Gastrocnemius medialis (tissue), 4 donors: ENCODE measurements at regions not wholly inside any gene's neighbourhood (a gene's known extent, or its start where the extent isn't known, plus 50 kb on each side); places are given as distances from the start of the nearest gene placed in this dataset.

Source experiments
- ATAC-seq, 2 donors: fragments of 150-250 bp; one replicate each; pipeline ENCODE4 v1.9.1; 2016
- DNase-seq, 2 donors: peaks; one replicate each; pipeline ENCODE4 v3.0.0-alpha.2; 2019
- H3K27ac ChIP-seq, 4 donors: fragments of 200-600 bp; sonication (generic); 1 replicate in 1 of 4; 2 replicates in 3 of 4; pipeline ENCODE4 v1.5.1; 2016 to 2018; ENCODE audit warnings: mild to moderate bottlenecking in 2 of 4, moderate library complexity in 1 of 4
- H3K27me3 ChIP-seq, 3 donors: fragments of 200-600 bp; sonication (generic) in 2 of 3; 1 replicate in 1 of 3; 2 replicates in 2 of 3; pipeline versions ENCODE4 v1.5.1 to v1.6.0; 2016 to 2019; ENCODE audit warnings: mild to moderate bottlenecking in 1 of 3, moderate library complexity in 1 of 3
- H3K36me3 ChIP-seq, 2 donors: fragments of 200-600 bp; sonication (generic) in 1 of 2; one replicate each; pipeline ENCODE4 v1.5.1; 2017 to 2018
- H3K4me1 ChIP-seq, 2 donors: fragments of 200-600 bp; sonication (generic) in 1 of 2; one replicate each; pipeline ENCODE4 v1.5.1; 2016 to 2017; ENCODE audit warnings: mild to moderate bottlenecking in 2 of 2
- H3K4me3 ChIP-seq, 4 donors: fragments of 200-600 bp; sonication (generic) in 3 of 4; 1 replicate in 1 of 4; 2 replicates in 3 of 4; pipeline ENCODE4 v1.5.1; 2016 to 2019; ENCODE audit warnings: mild to moderate bottlenecking in 2 of 4
- H3K9me3 ChIP-seq, 3 donors: fragments of 200-600 bp; sonication (generic) in 2 of 3; 1 replicate in 1 of 3; 2 replicates in 2 of 3; pipeline ENCODE4 v1.5.1; 2016 to 2019
- CTCF ChIP-seq, 5 experiments: fragments of 450-650 bp in 3 of 5; fragments of 200-600 bp in 2 of 5; sonication (generic) in 2 of 5; IDR thresholded peaks in 4 of 5; conservative IDR thresholded peaks in 1 of 5; 1 replicate in 4 of 5; 2 replicates in 1 of 5; pipeline ENCODE4 v1.5.1; 2016 to 2019; ENCODE audit warnings: antibody characterized with exemption in 5 of 5, mild to moderate bottlenecking in 3 of 5, moderate library complexity in 3 of 5
- POLR2A ChIP-seq, 2 donors: fragments of 450-650 bp; IDR thresholded peaks; one replicate each; pipeline ENCODE4 v1.6.1; 2017; ENCODE audit warnings: antibody characterized with exemption in 2 of 2, mild to moderate bottlenecking in 2 of 2, moderate library complexity in 2 of 2
- in situ Hi-C, 4 donors: fragments of 200-750 bp; cut with MboI; loops; one replicate each; pipeline versions ENCODE4 v1.15.0 to v1.8.0; 2017; ENCODE audit warnings: low sequenced_read_pairs in 4 of 4
- intact Hi-C: fragments of 100-400 bp; cut with DNase I; formaldehyde crosslinking; loops from one replicate; pipeline ENCODE4 v1.15.1; 2023; ENCODE audit warnings: low total_unique reads

- no peak for ATAC-seq
- Histone ChIP-seq H3K27ac (no peak overlapping the region), H3K4me3 (no peak overlapping the region), H3K4me1 (no peaks in the 10 kb centered on the region), H3K36me3 (no peaks in the 10 kb centered on the region), H3K9me3 (no peaks in the 10 kb centered on the region), H3K27me3 (no peaks in the 10 kb centered on the region)
- in situ Hi-C loops (no loop called here), intact Hi-C loops (no loop called here)
- no peak for DNase-seq
- TF ChIP-seq POLR2A (IDR thresholded peaks at IDR 0.05) (no peak), CTCF (IDR thresholded peaks at IDR 0.05 in 4 of 5, conservative IDR thresholded peaks at IDR 0.05 in 1 of 5) (no peak)
Observed at GRCh38 chr10:9759596-9759995, 1258.1 kb upstream of the CELF2 start.

- intact Hi-C loops, result no loop called here
- TF ChIP-seq CTCF (IDR thresholded peaks at IDR 0.05 in 4 of 5, conservative IDR thresholded peaks at IDR 0.05 in 1 of 5), result no peak
- no peak for TF ChIP-seq POLR2A (IDR thresholded peaks at IDR 0.05)
- Histone ChIP-seq H3K4me3 (no peak overlapping the region), H3K27me3 (no peaks in the 10 kb centered on the region), H3K36me3 (no peaks in the 10 kb centered on the region), H3K27ac (no peak overlapping the region), H3K9me3 (no peaks in the 10 kb centered on the region), H3K4me1 (no peaks in the 10 kb centered on the region)
- DNase-seq (no peak), ATAC-seq (peak; percentile 26 to 53)
- in situ Hi-C loops, result no loop called here
Observed at GRCh38 chr10:9762966-9763656, 1254.6 kb upstream of the CELF2 start.

GRCh38 chr10:9766762-9767161 lies 1250.9 kb upstream of the CELF2 start:
- in situ Hi-C loops, result no loop called here
- no peak overlapping the region for H3K27ac ChIP-seq
- DNase-seq, result no peak

GRCh38 chr10:9781666-9782065 lies 1236.0 kb upstream of the CELF2 start:
- H3K36me3 ChIP-seq, result no peaks in the 10 kb centered on the region
- in situ Hi-C loops, result no loop called here
- H3K9me3 ChIP-seq, result no peaks in the 10 kb centered on the region
- TF ChIP-seq CTCF (IDR thresholded peaks at IDR 0.05 in 4 of 5, conservative IDR thresholded peaks at IDR 0.05 in 1 of 5) (no peak), POLR2A (IDR thresholded peaks at IDR 0.05) (no peak)
- DNase-seq (no peak), ATAC-seq (no peak)
- no peaks in the 10 kb centered on the region for H3K4me1 ChIP-seq
- H3K4me3 ChIP-seq, result no peak overlapping the region
- no peaks in the 10 kb centered on the region for H3K27me3 ChIP-seq
- intact Hi-C loops, result no loop called here
- H3K27ac ChIP-seq, result no peak overlapping the region

More at GRCh38 chr10:9766762-9767161, 1250.9 kb upstream of the CELF2 start:
- Histone ChIP-seq H3K27me3 (no peaks in the 10 kb centered on the region), H3K4me3 (no peak overlapping the region), H3K4me1 (no peaks in the 10 kb centered on the region), H3K36me3 (no peaks in the 10 kb centered on the region), H3K9me3 (no peaks in the 10 kb centered on the region)
- TF ChIP-seq CTCF (IDR thresholded peaks at IDR 0.05 in 4 of 5, conservative IDR thresholded peaks at IDR 0.05 in 1 of 5) (no peak), POLR2A (IDR thresholded peaks at IDR 0.05) (no peak)
- no peak for ATAC-seq
- intact Hi-C loops, result no loop called here

- in situ Hi-C loops, result no loop called here
- Histone ChIP-seq H3K4me3 (no peak overlapping the region), H3K4me1 (no peaks in the 10 kb centered on the region), H3K27me3 (no peaks in the 10 kb centered on the region), H3K27ac (no peak overlapping the region), H3K9me3 (no peaks in the 10 kb centered on the region), H3K36me3 (no peaks in the 10 kb centered on the region)
- ATAC-seq (no peak), DNase-seq (no peak)
- intact Hi-C loops, result no loop called here
- TF ChIP-seq CTCF (IDR thresholded peaks at IDR 0.05 in 4 of 5, conservative IDR thresholded peaks at IDR 0.05 in 1 of 5), result no peak
Observed at GRCh38 chr10:9786101-9786500, 1231.6 kb upstream of the CELF2 start.
